ENCODE measurements at regions not wholly inside any gene's neighbourhood (a gene's known extent, or its start where the extent isn't known, plus 50 kb on each side); places are given as distances from the start of the nearest gene placed in this dataset.

- no peaks in the 10 kb centered on the region for H3K27me3 ChIP-seq
- intact Hi-C loops (cut with DNase I), result no loop called here
- TF ChIP-seq, protein P1, sequence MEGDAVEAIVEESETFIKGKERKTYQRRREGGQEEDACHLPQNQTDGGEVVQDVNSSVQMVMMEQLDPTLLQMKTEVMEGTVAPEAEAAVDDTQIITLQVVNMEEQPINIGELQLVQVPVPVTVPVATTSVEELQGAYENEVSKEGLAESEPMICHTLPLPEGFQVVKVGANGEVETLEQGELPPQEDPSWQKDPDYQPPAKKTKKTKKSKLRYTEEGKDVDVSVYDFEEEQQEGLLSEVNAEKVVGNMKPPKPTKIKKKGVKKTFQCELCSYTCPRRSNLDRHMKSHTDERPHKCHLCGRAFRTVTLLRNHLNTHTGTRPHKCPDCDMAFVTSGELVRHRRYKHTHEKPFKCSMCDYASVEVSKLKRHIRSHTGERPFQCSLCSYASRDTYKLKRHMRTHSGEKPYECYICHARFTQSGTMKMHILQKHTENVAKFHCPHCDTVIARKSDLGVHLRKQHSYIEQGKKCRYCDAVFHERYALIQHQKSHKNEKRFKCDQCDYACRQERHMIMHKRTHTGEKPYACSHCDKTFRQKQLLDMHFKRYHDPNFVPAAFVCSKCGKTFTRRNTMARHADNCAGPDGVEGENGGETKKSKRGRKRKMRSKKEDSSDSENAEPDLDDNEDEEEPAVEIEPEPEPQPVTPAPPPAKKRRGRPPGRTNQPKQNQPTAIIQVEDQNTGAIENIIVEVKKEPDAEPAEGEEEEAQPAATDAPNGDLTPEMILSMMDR (IDR thresholded peaks at IDR 0.05), result no peak
- no peaks in the 10 kb centered on the region for H3K4me1 ChIP-seq
- H3K9me3 ChIP-seq, result no peaks in the 10 kb centered on the region
- no peak overlapping the region for H3K27ac ChIP-seq
- no peak overlapping the region for H3K9ac ChIP-seq (ENCODE audit: low read depth in 2 of 2, low read length in 2 of 2)
- DNase-seq, result no peak
- H3K4me3 ChIP-seq, result no peak overlapping the region
- no peaks in the 10 kb centered on the region for H3K36me3 ChIP-seq
Observed at GRCh38 chr5:38724301-38725030, 121.3 kb upstream of the OSMR start.

DNA sequence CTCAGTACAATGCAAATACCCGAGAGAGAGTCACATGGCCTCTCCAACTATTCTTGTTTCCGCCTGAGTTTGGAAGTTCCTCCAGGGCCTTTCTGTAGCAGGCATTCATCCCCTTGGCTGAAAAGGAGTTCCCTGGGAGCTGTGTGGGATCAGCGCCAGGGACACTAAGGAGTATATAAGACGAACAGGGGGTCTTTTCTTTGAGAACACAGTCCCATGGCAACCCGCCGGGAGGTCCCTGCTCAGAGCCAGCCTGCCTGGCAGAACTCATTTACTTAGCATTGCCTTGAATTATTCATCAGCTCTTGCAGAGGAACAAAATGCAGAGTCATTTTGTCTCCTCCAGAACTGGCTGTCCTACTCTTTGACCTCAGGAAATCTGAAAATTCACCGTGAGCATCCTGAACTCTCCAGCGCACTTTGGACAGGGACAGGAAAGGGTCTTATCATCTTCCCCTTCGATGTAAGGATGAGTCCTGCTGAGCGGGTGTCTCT, 120.4 kb upstream of the OSMR start:
- no peak overlapping the region for H3K4me3 ChIP-seq
- no peaks in the 10 kb centered on the region for H3K4me1 ChIP-seq
- no peaks in the 10 kb centered on the region for H3K36me3 ChIP-seq
- no peaks in the 10 kb centered on the region for H3K9me3 ChIP-seq
- no peak for DNase-seq
- no peaks in the 10 kb centered on the region for H3K27me3 ChIP-seq
- intact Hi-C loops (cut with DNase I), result no loop called here
- TF ChIP-seq, protein P1 (IDR thresholded peaks at IDR 0.05), result no peak
- H3K27ac ChIP-seq, result no peak overlapping the region
- no peak overlapping the region for H3K9ac ChIP-seq (ENCODE audit: low read depth in 2 of 2, low read length in 2 of 2)

- Histone ChIP-seq H3K9ac (ENCODE audit: low read depth in 2 of 2, low read length in 2 of 2) (no peak overlapping the region), H3K36me3 (no peaks in the 10 kb centered on the region), H3K9me3 (no peaks in the 10 kb centered on the region), H3K27ac (no peak overlapping the region), H3K4me1 (no peaks in the 10 kb centered on the region), H3K27me3 (no peaks in the 10 kb centered on the region), H3K4me3 (no peak overlapping the region)
- TF ChIP-seq, protein P1 (IDR thresholded peaks at IDR 0.05), result no peak
- no peak for DNase-seq
- intact Hi-C loops (cut with DNase I), result no loop called here
Observed at GRCh38 chr5:38726279-38726678, 119.5 kb upstream of the OSMR start.

DNA sequence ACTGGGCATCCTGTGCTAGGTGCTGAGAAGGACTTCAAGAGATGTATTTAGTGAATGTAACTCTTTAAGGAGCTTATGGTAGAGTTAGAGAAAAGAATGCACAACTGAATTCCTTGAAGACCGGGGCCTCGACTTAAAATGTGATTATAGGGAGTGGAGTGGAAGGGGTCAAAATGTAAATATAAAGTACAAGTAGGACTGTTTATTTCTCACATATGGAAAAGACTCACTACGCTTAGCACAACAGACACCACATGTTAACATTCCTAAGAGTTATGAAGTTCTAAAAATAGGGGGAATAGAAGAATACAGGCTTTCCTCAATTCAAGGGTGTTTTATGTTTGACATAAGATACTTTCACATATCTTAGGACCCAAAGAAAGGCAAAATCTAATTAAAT, 117.8 kb upstream of the OSMR start:
- Histone ChIP-seq H3K27me3 (no peaks in the 10 kb centered on the region), H3K4me3 (no peak overlapping the region), H3K4me1 (no peaks in the 10 kb centered on the region), H3K36me3 (no peaks in the 10 kb centered on the region), H3K27ac (no peak overlapping the region), H3K9me3 (no peaks in the 10 kb centered on the region), H3K9ac (ENCODE audit: low read depth in 2 of 2, low read length in 2 of 2) (no peak overlapping the region)
- intact Hi-C loops (cut with DNase I), result no loop called here
- no peak for DNase-seq
- TF ChIP-seq, protein P1 (IDR thresholded peaks at IDR 0.05), result no peak

GRCh38 chr5:38731461-38731860, 114.4 kb upstream of the OSMR start:
- intact Hi-C loops (cut with DNase I), result no loop called here
- no peak overlapping the region for H3K4me3 ChIP-seq

More at GRCh38 chr5:38731461-38731860, 114.4 kb upstream of the OSMR start:
- Histone ChIP-seq H3K36me3 (no peaks in the 10 kb centered on the region), H3K27me3 (no peaks in the 10 kb centered on the region), H3K4me1 (no peaks in the 10 kb centered on the region), H3K9me3 (no peaks in the 10 kb centered on the region), H3K9ac (ENCODE audit: low read depth in 2 of 2, low read length in 2 of 2) (no peak overlapping the region), H3K27ac (no peak overlapping the region)
- TF ChIP-seq, protein P1 (IDR thresholded peaks at IDR 0.05), result no peak
- no peak for DNase-seq

All from colonic mucosa (tissue), 4 donors.